K562 (cell line): ENCODE measurements at regions not wholly inside any gene's neighbourhood (a gene's known extent, or its start where the extent isn't known, plus 50 kb on each side); places are given as distances from the start of the nearest gene placed in this dataset.

ENCODE experiments used
- SMARCA4 ChIP-seq: fragments of 450-650 bp; IDR thresholded peaks from 2 replicates; pipeline ENCODE4 v1.6.1; 2016
- TF ChIP-seq, protein P1 (sequence below): sonication (generic); formaldehyde crosslinking; IDR thresholded peaks from 2 replicates; pipeline ENCODE4 v1.8.1; 2023; ENCODE audit warnings: mild to moderate bottlenecking, missing genetic modification reagents

GRCh38 chr4:14934704-14935390 is 67.4 kb upstream of the CPEB2 start:
- TF ChIP-seq SMARCA4, result no peak
- TF ChIP-seq, protein P1, sequence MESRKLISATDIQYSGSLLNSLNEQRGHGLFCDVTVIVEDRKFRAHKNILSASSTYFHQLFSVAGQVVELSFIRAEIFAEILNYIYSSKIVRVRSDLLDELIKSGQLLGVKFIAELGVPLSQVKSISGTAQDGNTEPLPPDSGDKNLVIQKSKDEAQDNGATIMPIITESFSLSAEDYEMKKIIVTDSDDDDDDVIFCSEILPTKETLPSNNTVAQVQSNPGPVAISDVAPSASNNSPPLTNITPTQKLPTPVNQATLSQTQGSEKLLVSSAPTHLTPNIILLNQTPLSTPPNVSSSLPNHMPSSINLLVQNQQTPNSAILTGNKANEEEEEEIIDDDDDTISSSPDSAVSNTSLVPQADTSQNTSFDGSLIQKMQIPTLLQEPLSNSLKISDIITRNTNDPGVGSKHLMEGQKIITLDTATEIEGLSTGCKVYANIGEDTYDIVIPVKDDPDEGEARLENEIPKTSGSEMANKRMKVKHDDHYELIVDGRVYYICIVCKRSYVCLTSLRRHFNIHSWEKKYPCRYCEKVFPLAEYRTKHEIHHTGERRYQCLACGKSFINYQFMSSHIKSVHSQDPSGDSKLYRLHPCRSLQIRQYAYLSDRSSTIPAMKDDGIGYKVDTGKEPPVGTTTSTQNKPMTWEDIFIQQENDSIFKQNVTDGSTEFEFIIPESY (CRISPR knock-in tag), result no peak
